OCI-LY1 (cell line): ENCODE measurements at regions not wholly inside any gene's neighbourhood (a gene's known extent, or its start where the extent isn't known, plus 50 kb on each side); places are given as distances from the start of the nearest gene placed in this dataset.

ENCODE experiments used
- H2AFZ ChIP-seq: fragments of 200-600 bp; sonication (generic), shearing (Covaris generic); 2 replicates; pipeline ENCODE4 v1.6.0; 2014; ENCODE audit warnings: antibody characterized with exemption, mild to moderate bottlenecking, low read length
- H3F3A ChIP-seq: fragments of 200-600 bp; sonication (generic), shearing (Covaris generic); 2 replicates; pipeline ENCODE4 v1.6.0; 2014; ENCODE audit warnings: mild to moderate bottlenecking, antibody characterized with exemption, low read length, moderate library complexity; ENCODE audit not compliant: insufficient read depth
- H3K27ac ChIP-seq: fragments of 200-600 bp; sonication (generic); 2 replicates; pipeline ENCODE4 v1.5.1; 2014; ENCODE audit warnings: low read length, mixed run types, mild to moderate bottlenecking, low read depth; ENCODE audit not compliant: poor library complexity, severe bottlenecking
- H3K27me3 ChIP-seq: fragments of 200-600 bp; sonication (generic); 2 replicates; pipeline ENCODE4 v1.6.0; 2014; ENCODE audit warnings: antibody characterized with exemption, mild to moderate bottlenecking, low read length, moderate library complexity; ENCODE audit not compliant: insufficient read depth
- H3K36me3 ChIP-seq: fragments of 200-600 bp; sonication (generic); 2 replicates; pipeline ENCODE4 v1.6.1; 2014; ENCODE audit warnings: mild to moderate bottlenecking, antibody characterized with exemption, low read length, moderate library complexity, mixed read lengths; ENCODE audit not compliant: insufficient read depth
- H3K4me1 ChIP-seq: fragments of 200-600 bp; sonication (generic); 2 replicates; pipeline ENCODE4 v1.5.1; 2014; ENCODE audit warnings: mild to moderate bottlenecking, low read length, moderate library complexity; ENCODE audit not compliant: insufficient read depth, severe bottlenecking
- H3K4me2 ChIP-seq: fragments of 200-600 bp; sonication (generic), shearing (Covaris generic); 2 replicates; pipeline ENCODE4 v1.6.1; 2014; ENCODE audit warnings: low read length
- H3K4me3 ChIP-seq: fragments of 200-600 bp; sonication (generic); 2 replicates; pipeline ENCODE4 v1.5.1; 2014; ENCODE audit warnings: low read length, low read depth, mild to moderate bottlenecking, mixed read lengths; ENCODE audit not compliant: poor library complexity, severe bottlenecking
- H3K79me2 ChIP-seq: fragments of 200-600 bp; shearing (Covaris generic); 2 replicates; pipeline ENCODE4 v1.6.1; 2016; ENCODE audit warnings: mixed run types, low read length, mixed read lengths; ENCODE audit not compliant: insufficient read depth
- H3K9ac ChIP-seq: fragments of 200-600 bp; sonication (generic), shearing (Covaris generic); 2 replicates; pipeline ENCODE4 v1.6.1; 2014; ENCODE audit warnings: mild to moderate bottlenecking, low read length, mixed read lengths
- H3K9me2 ChIP-seq: fragments of 200-600 bp; sonication (generic), shearing (Covaris generic); 2 replicates; pipeline ENCODE4 v1.6.1; 2014; ENCODE audit warnings: low read depth, mild to moderate bottlenecking, low read length, mixed read lengths
- H3K9me3 ChIP-seq: fragments of 200-600 bp; shearing (Covaris generic); 2 replicates; pipeline ENCODE4 v1.6.1; 2014; ENCODE audit warnings: low read length, mixed read lengths
- H4K20me1 ChIP-seq: fragments of 200-600 bp; sonication (generic), shearing (Covaris generic); 2 replicates; pipeline ENCODE4 v1.6.0; 2016; ENCODE audit warnings: mild to moderate bottlenecking, low read length; ENCODE audit not compliant: insufficient read depth
- EZH2 ChIP-seq: fragments of 200-600 bp; sonication (generic), shearing (Covaris generic); IDR thresholded peaks from 2 replicates; pipeline ENCODE4 v1.8.0; 2017; ENCODE audit warnings: borderline replicate concordance, mixed run types, mild to moderate bottlenecking, antibody characterized with exemption, low read length, moderate library complexity, mixed read lengths
- TF ChIP-seq, protein P1 (sequence below): fragments of 200-600 bp; sonication (generic), shearing (Covaris generic); IDR thresholded peaks from 2 replicates; pipeline ENCODE4 v1.5.1; 2017; ENCODE audit warnings: mild to moderate bottlenecking, antibody characterized with exemption, low read length, moderate library complexity, mixed read lengths

DNA sequence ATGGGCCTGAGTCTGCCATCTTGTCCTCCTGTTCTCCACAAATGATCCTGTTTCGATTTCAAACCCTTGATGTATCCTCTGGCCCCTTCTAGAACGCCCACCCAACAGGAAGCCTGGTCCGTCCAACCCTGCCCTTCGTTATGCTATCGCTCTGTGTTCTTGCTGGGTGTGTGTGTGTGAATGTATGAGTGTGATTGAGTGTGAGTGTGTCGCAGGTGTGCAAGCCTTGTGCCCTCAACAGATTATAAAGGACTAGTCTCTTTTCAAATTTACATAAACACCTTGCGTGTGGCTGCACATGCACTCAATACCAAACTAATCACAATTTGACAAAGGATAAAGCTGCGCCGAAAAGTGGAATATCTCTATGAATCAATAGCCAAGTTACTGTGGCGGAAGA lies 149.5 kb upstream of the SALL3 start:
- H3K4me3 ChIP-seq: no peak overlapping the region
- TF ChIP-seq, protein P1, sequence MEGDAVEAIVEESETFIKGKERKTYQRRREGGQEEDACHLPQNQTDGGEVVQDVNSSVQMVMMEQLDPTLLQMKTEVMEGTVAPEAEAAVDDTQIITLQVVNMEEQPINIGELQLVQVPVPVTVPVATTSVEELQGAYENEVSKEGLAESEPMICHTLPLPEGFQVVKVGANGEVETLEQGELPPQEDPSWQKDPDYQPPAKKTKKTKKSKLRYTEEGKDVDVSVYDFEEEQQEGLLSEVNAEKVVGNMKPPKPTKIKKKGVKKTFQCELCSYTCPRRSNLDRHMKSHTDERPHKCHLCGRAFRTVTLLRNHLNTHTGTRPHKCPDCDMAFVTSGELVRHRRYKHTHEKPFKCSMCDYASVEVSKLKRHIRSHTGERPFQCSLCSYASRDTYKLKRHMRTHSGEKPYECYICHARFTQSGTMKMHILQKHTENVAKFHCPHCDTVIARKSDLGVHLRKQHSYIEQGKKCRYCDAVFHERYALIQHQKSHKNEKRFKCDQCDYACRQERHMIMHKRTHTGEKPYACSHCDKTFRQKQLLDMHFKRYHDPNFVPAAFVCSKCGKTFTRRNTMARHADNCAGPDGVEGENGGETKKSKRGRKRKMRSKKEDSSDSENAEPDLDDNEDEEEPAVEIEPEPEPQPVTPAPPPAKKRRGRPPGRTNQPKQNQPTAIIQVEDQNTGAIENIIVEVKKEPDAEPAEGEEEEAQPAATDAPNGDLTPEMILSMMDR: no peak
- no peak for TF ChIP-seq EZH2
- no peaks in the 10 kb centered on the region for H3K9me3 ChIP-seq
- no peaks in the 10 kb centered on the region for H3F3A ChIP-seq
- H3K79me2 ChIP-seq: no peaks in the 10 kb centered on the region
- no peaks in the 10 kb centered on the region for H3K9me2 ChIP-seq
- H3K4me2 ChIP-seq: no peak overlapping the region
- no peaks in the 10 kb centered on the region for H3K27me3 ChIP-seq
- H2AFZ ChIP-seq: no peak overlapping the region
- H3K4me1 ChIP-seq: no peaks in the 10 kb centered on the region
- no peak overlapping the region for H3K9ac ChIP-seq
- H3K36me3 ChIP-seq: no peaks in the 10 kb centered on the region
- no peak overlapping the region for H3K27ac ChIP-seq
- H4K20me1 ChIP-seq: no peaks in the 10 kb centered on the region

DNA sequence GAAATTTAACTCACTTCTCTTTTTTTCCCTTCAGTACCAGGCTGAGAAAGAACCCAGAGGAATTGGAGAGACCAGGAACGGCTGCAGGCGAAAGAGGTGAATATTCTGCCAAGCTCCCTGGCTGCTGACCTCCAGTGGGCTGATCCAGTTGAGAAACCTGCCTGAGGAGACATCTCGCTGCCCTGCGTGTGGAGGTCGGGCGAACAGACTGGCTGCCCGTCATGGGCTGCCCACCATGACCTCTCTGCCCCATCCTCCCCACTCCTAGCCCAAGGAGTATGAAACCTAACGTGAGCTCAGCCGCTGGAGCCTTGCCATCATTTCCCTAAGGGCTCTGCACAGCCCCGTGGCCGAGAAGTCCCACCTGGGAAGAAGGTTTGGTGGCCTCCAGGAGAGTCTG lies 148.8 kb upstream of the SALL3 start:
- Histone ChIP-seq H2AFZ (no peak overlapping the region), H3K9ac (no peak overlapping the region), H3K9me3 (no peaks in the 10 kb centered on the region), H3K27me3 (no peaks in the 10 kb centered on the region), H3K4me1 (no peaks in the 10 kb centered on the region), H3K9me2 (no peaks in the 10 kb centered on the region), H3K4me2 (no peak overlapping the region), H3K27ac (no peak overlapping the region), H3K36me3 (no peaks in the 10 kb centered on the region), H3K79me2 (no peaks in the 10 kb centered on the region), H4K20me1 (no peaks in the 10 kb centered on the region), H3K4me3 (no peak overlapping the region), H3F3A (no peaks in the 10 kb centered on the region)
- no peak for TF ChIP-seq EZH2
- TF ChIP-seq, protein P1: no peak

DNA sequence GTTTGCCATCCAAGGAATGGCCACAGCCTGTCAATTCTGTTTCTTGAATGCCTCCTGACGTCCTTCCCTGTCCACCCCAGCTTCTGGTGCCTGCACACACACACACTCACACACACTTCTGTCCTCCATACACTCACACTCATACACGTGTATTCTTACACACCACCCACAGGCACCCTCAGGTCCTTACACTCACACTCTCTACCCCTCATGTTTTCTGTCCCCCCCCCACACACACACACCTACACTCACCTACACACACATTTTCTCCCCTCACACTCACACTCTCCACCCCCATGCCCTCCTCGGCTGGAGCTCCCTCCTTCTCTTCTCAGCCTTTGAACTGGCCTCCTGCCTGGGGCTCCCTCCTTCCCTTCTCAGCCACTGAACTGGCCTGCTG lies 148.0 kb upstream of the SALL3 start:
- H3K4me1 ChIP-seq: no peaks in the 10 kb centered on the region
- H3K4me2 ChIP-seq: no peak overlapping the region
- H3K36me3 ChIP-seq: no peaks in the 10 kb centered on the region
- no peaks in the 10 kb centered on the region for H3K79me2 ChIP-seq
- H2AFZ ChIP-seq: no peak overlapping the region
- H3K9me3 ChIP-seq: no peaks in the 10 kb centered on the region
- no peaks in the 10 kb centered on the region for H3K27me3 ChIP-seq
- H3K27ac ChIP-seq: no peak overlapping the region
- no peaks in the 10 kb centered on the region for H3F3A ChIP-seq
- H3K9ac ChIP-seq: no peak overlapping the region
- H4K20me1 ChIP-seq: no peaks in the 10 kb centered on the region
- H3K4me3 ChIP-seq: no peak overlapping the region
- no peaks in the 10 kb centered on the region for H3K9me2 ChIP-seq
- TF ChIP-seq EZH2: no peak
- TF ChIP-seq, protein P1: no peak
